ENCODE measurements at regions not wholly inside any gene's neighbourhood (a gene's known extent, or its start where the extent isn't known, plus 50 kb on each side); places are given as distances from the start of the nearest gene placed in this dataset.

GRCh38 chr15:47186075-47186474, 531.2 kb upstream of the SEMA6D start:
- no peak for ATAC-seq
- TF ChIP-seq ZSCAN18 (CRISPR knock-in tag; IDR thresholded peaks at IDR 0.05): no peak
- no peak for TF ChIP-seq FOXP4 (CRISPR knock-in tag; IDR thresholded peaks at IDR 0.05)
- no peak for TF ChIP-seq ZNF423 (CRISPR knock-in tag; IDR thresholded peaks at IDR 0.05)
- no peak for TF ChIP-seq GRHL2 (CRISPR knock-in tag; IDR thresholded peaks at IDR 0.05; ENCODE audit: insufficient replicate concordance, severe bottlenecking)
- TF ChIP-seq ZNF671 (CRISPR knock-in tag; IDR thresholded peaks at IDR 0.05): no peak
- TF ChIP-seq AFF4 (CRISPR knock-in tag; IDR thresholded peaks at IDR 0.05; ENCODE audit: borderline replicate concordance): no peak
- no peak for TF ChIP-seq NR1H2 (CRISPR knock-in tag; IDR thresholded peaks at IDR 0.05)
- TF ChIP-seq MXD4 (CRISPR knock-in tag; IDR thresholded peaks at IDR 0.05; ENCODE audit: borderline replicate concordance): no peak
- no peak for TF ChIP-seq ZNF416 (CRISPR knock-in tag; IDR thresholded peaks at IDR 0.05)
- TF ChIP-seq CBFB (CRISPR knock-in tag; IDR thresholded peaks at IDR 0.05; ENCODE audit: low read depth): no peak
- TF ChIP-seq E2F4 (CRISPR knock-in tag; IDR thresholded peaks at IDR 0.05; ENCODE audit: borderline replicate concordance, low read depth): no peak
- TF ChIP-seq SMAD3 (CRISPR knock-in tag; IDR thresholded peaks at IDR 0.05; ENCODE audit: borderline replicate concordance): no peak
- no peaks in the 10 kb centered on the region for H3K36me3 Mint-ChIP-seq
- DNase-seq (ENCODE audit: low spot score): no peak
- peaks cover 96% of the 10 kb centered on the region for H3K27me3 Mint-ChIP-seq (ENCODE audit: low read depth)
- H3K9me3 Mint-ChIP-seq: no peaks in the 10 kb centered on the region
- ChIA-PET POLR2A (no interaction called here), CTCF (no interaction called here)
- peaks cover 51% of the 10 kb centered on the region for H3K4me1 Mint-ChIP-seq
- H3K4me3 Mint-ChIP-seq: no peak overlapping the region
- H3K27ac Mint-ChIP-seq: no peak overlapping the region

GRCh38 chr15:47188758-47189507, 528.4 kb upstream of the SEMA6D start:
- H3K4me3 Mint-ChIP-seq: peak overlapping the region; percentile 0; the same call in 1 of the 2 replicates
- no peaks in the 10 kb centered on the region for H3K9me3 Mint-ChIP-seq
- POLR2A ChIA-PET: no interaction called here
- CTCF ChIA-PET: interaction anchor here (1.0 to 1.8 kb wide), 3 partner anchors 185 to 896 kb away, joined by 3 to 6 read pairs (median 3); no protein-coding TSS in a partner anchor
- no peaks in the 10 kb centered on the region for H3K36me3 Mint-ChIP-seq
- H3K27ac Mint-ChIP-seq: no peak overlapping the region
- peak; percentile 65 for ATAC-seq
- peaks cover 96% of the 10 kb centered on the region for H3K27me3 Mint-ChIP-seq (ENCODE audit: low read depth)
- DNase-seq (ENCODE audit: low spot score): peak; percentile 19
- peaks cover 40% of the 10 kb centered on the region for H3K4me1 Mint-ChIP-seq
- TF ChIP-seq ZBTB43 (CRISPR knock-in tag; IDR thresholded peaks at IDR 0.05) (no peak), CTCF (IDR thresholded peaks at IDR 0.05) (no peak), ESRRA (CRISPR knock-in tag; IDR thresholded peaks at IDR 0.05; ENCODE audit: borderline replicate concordance) (no peak), CBFB (CRISPR knock-in tag; IDR thresholded peaks at IDR 0.05; ENCODE audit: low read depth) (no peak), GTF2I (CRISPR knock-in tag; conservative IDR thresholded peaks at IDR 0.05) (no peak), FOXK1 (CRISPR knock-in tag; IDR thresholded peaks at IDR 0.05) (0 out of 2 replicates have a peak, but pooled peaks have one; percentile 25), USF1 (CRISPR knock-in tag; IDR thresholded peaks at IDR 0.05) (no peak)

All from WTC11 (cell line).